GM12875 (cell line): ENCODE measurements at regions not wholly inside any gene's neighbourhood (a gene's known extent, or its start where the extent isn't known, plus 50 kb on each side); places are given as distances from the start of the nearest gene placed in this dataset.

Experiments used
- H3K4me3 ChIP-seq: one replicate; pipeline ENCODE4 v1.5.1; 2011; ENCODE audit warnings: low read depth, low read length, control low read depth
- TF ChIP-seq, protein P1 (sequence below): IDR thresholded peaks from 2 replicates; pipeline ENCODE4 v1.5.1; 2011; ENCODE audit warnings: low read depth, mild to moderate bottlenecking, control low read depth, inconsistent platforms, low read length, moderate library complexity, borderline replicate concordance; ENCODE audit not compliant: insufficient read depth

DNA sequence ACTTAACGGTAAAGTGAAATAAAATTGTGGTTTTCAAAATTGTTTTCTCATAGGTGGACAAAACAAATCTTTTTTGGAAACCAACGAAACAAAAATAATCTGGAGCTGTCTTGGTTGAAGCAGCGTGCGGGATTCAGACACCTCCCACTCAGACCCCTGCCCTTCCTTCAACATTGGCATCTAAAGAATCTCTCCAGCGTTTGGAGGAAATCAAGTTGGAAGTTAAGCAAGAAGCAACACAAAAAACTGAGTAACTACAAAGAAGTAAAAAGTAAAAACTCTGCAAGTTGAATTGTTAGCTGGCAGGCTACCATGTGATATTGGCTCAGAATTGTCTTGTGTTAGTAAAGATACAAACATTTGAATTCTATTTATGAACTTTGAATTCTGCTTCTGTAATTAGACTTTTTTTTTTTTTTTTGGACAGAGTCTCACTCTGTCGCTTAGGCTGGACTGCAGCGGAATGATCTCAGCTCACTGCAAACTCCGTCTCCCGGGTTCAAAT is 361.0 kb upstream of the PMFBP1 start:
- no peak overlapping the region for H3K4me3 ChIP-seq
- TF ChIP-seq, protein P1, sequence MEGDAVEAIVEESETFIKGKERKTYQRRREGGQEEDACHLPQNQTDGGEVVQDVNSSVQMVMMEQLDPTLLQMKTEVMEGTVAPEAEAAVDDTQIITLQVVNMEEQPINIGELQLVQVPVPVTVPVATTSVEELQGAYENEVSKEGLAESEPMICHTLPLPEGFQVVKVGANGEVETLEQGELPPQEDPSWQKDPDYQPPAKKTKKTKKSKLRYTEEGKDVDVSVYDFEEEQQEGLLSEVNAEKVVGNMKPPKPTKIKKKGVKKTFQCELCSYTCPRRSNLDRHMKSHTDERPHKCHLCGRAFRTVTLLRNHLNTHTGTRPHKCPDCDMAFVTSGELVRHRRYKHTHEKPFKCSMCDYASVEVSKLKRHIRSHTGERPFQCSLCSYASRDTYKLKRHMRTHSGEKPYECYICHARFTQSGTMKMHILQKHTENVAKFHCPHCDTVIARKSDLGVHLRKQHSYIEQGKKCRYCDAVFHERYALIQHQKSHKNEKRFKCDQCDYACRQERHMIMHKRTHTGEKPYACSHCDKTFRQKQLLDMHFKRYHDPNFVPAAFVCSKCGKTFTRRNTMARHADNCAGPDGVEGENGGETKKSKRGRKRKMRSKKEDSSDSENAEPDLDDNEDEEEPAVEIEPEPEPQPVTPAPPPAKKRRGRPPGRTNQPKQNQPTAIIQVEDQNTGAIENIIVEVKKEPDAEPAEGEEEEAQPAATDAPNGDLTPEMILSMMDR = no peak

GRCh38 chr16:72530434-72530833 is 358.5 kb upstream of the PMFBP1 start:
- TF ChIP-seq, protein P1 = no peak
- no peak overlapping the region for H3K4me3 ChIP-seq

DNA sequence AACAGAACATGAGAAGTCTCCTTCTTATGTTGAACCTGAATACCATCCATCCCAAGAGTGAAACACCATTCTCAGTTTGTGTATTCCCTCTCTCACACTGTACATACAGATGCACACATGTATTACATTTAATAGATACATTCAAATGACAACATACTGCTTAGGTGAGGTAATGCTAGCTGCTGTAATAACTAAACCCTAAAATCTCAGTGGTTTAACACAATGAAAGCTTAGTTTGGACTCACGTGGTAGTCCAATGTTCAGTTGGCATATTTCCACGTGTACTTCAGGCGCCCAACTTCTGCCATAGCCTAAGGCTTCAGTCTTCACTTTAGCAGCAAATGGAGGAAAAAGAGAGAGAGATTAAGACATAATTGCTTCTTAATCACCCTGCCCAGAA is 351.1 kb upstream of the PMFBP1 start:
- TF ChIP-seq, protein P1 = no peak
- no peak overlapping the region for H3K4me3 ChIP-seq

DNA sequence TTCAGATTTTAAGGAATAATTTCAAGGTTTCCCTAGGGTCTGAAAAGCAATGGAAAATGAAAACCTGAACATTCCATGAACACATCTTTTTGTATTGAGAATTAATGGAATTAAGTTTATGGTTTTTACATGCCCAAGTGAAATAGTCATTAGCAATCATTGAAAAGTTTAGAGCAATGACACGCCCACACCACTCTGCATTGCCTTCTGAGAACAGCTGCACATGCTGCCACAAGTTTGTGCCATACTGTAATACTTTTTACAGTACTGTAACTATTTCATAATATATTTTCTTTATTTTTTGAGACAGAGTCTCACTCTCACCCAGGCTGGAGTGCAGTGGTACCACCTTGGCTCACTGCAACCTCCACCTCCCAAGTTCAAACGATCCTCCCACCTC is 345.2 kb upstream of the PMFBP1 start:
- TF ChIP-seq, protein P1 = no peak
- H3K4me3 ChIP-seq = no peak overlapping the region

GRCh38 chr16:72511171-72511570 is 339.2 kb upstream of the PMFBP1 start:
- no peak overlapping the region for H3K4me3 ChIP-seq
- TF ChIP-seq, protein P1 = no peak

- TF ChIP-seq, protein P1 = no peak
- H3K4me3 ChIP-seq = no peak overlapping the region
Observed at GRCh38 chr16:72508191-72508590, 336.2 kb upstream of the PMFBP1 start.

DNA sequence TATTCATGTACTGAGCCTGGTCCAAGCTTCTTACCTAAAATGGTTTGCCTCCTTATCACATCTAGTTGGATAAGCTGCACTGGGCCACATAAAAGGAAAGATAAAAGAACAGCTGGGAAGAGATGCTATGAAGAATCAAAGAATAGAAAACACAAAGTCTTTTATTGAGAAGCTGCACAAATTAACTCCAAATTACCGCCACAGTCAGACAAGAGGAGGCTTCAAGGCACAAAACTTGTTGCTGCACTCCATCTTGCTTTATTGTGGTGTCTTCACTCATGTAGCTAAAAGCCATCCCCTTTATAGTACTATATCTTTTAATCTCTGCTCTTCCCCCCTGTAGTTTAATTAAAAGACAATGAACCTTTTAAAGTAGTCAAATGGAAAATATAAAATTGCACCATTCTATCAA is 330.6 kb upstream of the PMFBP1 start:
- TF ChIP-seq, protein P1 = no peak
- no peak overlapping the region for H3K4me3 ChIP-seq
